GM13976 (cell line): ENCODE measurements at regions not wholly inside any gene's neighbourhood (a gene's known extent, or its start where the extent isn't known, plus 50 kb on each side); places are given as distances from the start of the nearest gene placed in this dataset.

Source experiments
- DNase-seq: peaks from one replicate; pipeline ENCODE4 v3.0.0; 2012; ENCODE audit warnings: low spot score
- CTCF ChIP-seq: IDR thresholded peaks from 2 replicates; pipeline ENCODE4 v1.5.1; 2012; ENCODE audit warnings: borderline replicate concordance, mild to moderate bottlenecking; ENCODE audit not compliant: insufficient read depth; ENCODE audit errors: extremely low read depth, missing control alignments, control extremely low read depth
- in situ Hi-C: fragments of 300-500 bp; cut with MboI; formaldehyde crosslinking; loops from one replicate; pipeline ENCODE4 v1.12.0; 2022; ENCODE audit warnings: low sequenced_read_pairs, mixed read lengths, inconsistent platforms; ENCODE audit not compliant: unreplicated experiment

- no peak for DNase-seq
- in situ Hi-C loops = no loop called here
- TF ChIP-seq CTCF = no peak
These were observed 152.9 kb downstream of the FCRL5 start for GRCh38 chr1:157399343-157399983.

GRCh38 chr1:157390651-157391050, 161.7 kb downstream of the FCRL5 start:
- no peak for DNase-seq
- in situ Hi-C loops = no loop called here
- no peak for TF ChIP-seq CTCF

- in situ Hi-C loops = no loop called here
- no peak for TF ChIP-seq CTCF
- no peak for DNase-seq
These were observed 164.3 kb downstream of the FCRL5 start for GRCh38 chr1:157388057-157388456.

GRCh38 chr1:157384258-157384657, 168.1 kb downstream of the FCRL5 start:
- in situ Hi-C loops = no loop called here
- TF ChIP-seq CTCF = no peak
- DNase-seq = no peak

GRCh38 chr1:157382351-157382750, 170.0 kb downstream of the FCRL5 start:
- no peak for DNase-seq
- TF ChIP-seq CTCF = no peak
- in situ Hi-C loops = no loop called here

GRCh38 chr1:157380523-157380922, 171.8 kb downstream of the FCRL5 start:
- no peak for TF ChIP-seq CTCF
- in situ Hi-C loops = no loop called here
- no peak for DNase-seq
